HL-60 (cell line): ENCODE measurements at regions not wholly inside any gene's neighbourhood (a gene's known extent, or its start where the extent isn't known, plus 50 kb on each side); places are given as distances from the start of the nearest gene placed in this dataset.

ENCODE experiments used
- DNase-seq, 2 experiments: peaks; one replicate each; pipeline ENCODE4 v3.0.0-alpha.2; 2010 to 2020; ENCODE audit warnings: low read depth in 1 of 2, low spot score in 1 of 2
- H3K27ac ChIP-seq: fragments of 250-450 bp; sonication (Bioruptor Pico); replicated peaks from 2 replicates; pipeline ENCODE4 v1.5.1; 2020; ENCODE audit warnings: mild to moderate bottlenecking, moderate library complexity
- H3K27me3 ChIP-seq: fragments of 250-450 bp; sonication (Bioruptor Pico); 2 replicates; pipeline ENCODE4 v1.5.1; 2021; ENCODE audit warnings: mild to moderate bottlenecking, moderate library complexity; ENCODE audit not compliant: insufficient read depth, poor library complexity, severe bottlenecking
- H3K4me3 ChIP-seq: replicated peaks from 2 replicates; pipeline ENCODE4 v1.5.1; 2011; ENCODE audit warnings: mild to moderate bottlenecking, control low read depth, low read length; ENCODE audit not compliant: insufficient read depth
- GABPA ChIP-seq: IDR thresholded peaks from 2 replicates; pipeline ENCODE4 v1.6.1; 2012; ENCODE audit warnings: low read depth
- POLR2AphosphoS5 ChIP-seq: IDR thresholded peaks from 2 replicates; pipeline ENCODE4 v1.6.1; 2012; ENCODE audit warnings: low read depth
- SPI1 ChIP-seq: IDR thresholded peaks from 2 replicates; pipeline ENCODE4 v1.6.1; 2012; ENCODE audit warnings: low read depth, mild to moderate bottlenecking, borderline replicate concordance
- TF ChIP-seq, protein P1 (sequence below): IDR thresholded peaks from one replicate; pipeline ENCODE4 v1.5.1; 2011; ENCODE audit warnings: low read length, control low read depth, inconsistent platforms; ENCODE audit not compliant: insufficient read depth
- TF ChIP-seq, protein P2 (sequence below): IDR thresholded peaks from 2 replicates; pipeline ENCODE4 v1.6.1; 2012; ENCODE audit warnings: low read depth; ENCODE audit not compliant: insufficient replicate concordance

DNA sequence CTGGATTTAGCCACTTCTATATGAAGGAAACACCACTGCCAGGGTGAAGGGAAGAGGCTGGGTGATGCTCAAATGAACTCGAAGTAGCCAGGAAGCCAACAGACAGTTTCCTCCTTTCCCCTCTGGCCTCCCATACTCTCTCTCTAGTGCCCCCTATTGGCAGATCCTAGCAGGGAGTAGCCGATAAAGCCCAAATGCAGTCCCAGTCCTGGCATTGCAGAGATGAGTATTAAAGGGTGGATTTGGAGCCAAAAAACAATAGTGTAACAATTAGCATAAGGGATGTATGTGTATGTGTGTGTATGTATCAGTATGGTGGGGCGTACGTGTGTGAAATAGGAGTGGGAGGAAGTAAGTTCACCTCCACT, 213.8 kb upstream of the LDB2 start:
- Histone ChIP-seq H3K27me3 (no peaks in the 10 kb centered on the region), H3K4me3 (no peak overlapping the region), H3K27ac (no peak overlapping the region)
- TF ChIP-seq POLR2AphosphoS5 = no peak
- TF ChIP-seq, protein P1, sequence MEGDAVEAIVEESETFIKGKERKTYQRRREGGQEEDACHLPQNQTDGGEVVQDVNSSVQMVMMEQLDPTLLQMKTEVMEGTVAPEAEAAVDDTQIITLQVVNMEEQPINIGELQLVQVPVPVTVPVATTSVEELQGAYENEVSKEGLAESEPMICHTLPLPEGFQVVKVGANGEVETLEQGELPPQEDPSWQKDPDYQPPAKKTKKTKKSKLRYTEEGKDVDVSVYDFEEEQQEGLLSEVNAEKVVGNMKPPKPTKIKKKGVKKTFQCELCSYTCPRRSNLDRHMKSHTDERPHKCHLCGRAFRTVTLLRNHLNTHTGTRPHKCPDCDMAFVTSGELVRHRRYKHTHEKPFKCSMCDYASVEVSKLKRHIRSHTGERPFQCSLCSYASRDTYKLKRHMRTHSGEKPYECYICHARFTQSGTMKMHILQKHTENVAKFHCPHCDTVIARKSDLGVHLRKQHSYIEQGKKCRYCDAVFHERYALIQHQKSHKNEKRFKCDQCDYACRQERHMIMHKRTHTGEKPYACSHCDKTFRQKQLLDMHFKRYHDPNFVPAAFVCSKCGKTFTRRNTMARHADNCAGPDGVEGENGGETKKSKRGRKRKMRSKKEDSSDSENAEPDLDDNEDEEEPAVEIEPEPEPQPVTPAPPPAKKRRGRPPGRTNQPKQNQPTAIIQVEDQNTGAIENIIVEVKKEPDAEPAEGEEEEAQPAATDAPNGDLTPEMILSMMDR = peak; percentile 42
- DNase-seq = no peak

DNA sequence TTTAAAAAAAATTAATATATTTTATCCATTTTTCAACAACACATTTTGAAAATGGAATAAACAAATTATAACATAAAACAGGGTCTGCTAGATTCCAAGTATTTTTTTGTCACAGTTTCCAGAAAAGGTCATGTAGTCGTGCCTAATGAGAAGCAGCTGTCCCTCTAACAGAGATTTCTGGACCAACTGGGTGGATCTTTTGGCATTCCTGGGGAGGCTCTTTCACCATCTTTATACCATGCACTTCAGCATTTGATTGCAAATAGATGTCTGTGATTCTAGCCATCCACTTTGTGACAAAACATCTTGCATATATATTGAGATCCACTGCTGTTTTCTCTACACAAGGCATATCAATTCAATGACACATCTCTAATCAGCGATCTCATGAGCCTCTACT, 210.7 kb upstream of the LDB2 start:
- Histone ChIP-seq H3K27me3 (no peaks in the 10 kb centered on the region), H3K27ac (no peak overlapping the region), H3K4me3 (no peak overlapping the region)
- no peak for DNase-seq
- TF ChIP-seq SPI1 = no peak
- TF ChIP-seq, protein P1 = no peak
- no peak for TF ChIP-seq POLR2AphosphoS5
- TF ChIP-seq, protein P2, sequence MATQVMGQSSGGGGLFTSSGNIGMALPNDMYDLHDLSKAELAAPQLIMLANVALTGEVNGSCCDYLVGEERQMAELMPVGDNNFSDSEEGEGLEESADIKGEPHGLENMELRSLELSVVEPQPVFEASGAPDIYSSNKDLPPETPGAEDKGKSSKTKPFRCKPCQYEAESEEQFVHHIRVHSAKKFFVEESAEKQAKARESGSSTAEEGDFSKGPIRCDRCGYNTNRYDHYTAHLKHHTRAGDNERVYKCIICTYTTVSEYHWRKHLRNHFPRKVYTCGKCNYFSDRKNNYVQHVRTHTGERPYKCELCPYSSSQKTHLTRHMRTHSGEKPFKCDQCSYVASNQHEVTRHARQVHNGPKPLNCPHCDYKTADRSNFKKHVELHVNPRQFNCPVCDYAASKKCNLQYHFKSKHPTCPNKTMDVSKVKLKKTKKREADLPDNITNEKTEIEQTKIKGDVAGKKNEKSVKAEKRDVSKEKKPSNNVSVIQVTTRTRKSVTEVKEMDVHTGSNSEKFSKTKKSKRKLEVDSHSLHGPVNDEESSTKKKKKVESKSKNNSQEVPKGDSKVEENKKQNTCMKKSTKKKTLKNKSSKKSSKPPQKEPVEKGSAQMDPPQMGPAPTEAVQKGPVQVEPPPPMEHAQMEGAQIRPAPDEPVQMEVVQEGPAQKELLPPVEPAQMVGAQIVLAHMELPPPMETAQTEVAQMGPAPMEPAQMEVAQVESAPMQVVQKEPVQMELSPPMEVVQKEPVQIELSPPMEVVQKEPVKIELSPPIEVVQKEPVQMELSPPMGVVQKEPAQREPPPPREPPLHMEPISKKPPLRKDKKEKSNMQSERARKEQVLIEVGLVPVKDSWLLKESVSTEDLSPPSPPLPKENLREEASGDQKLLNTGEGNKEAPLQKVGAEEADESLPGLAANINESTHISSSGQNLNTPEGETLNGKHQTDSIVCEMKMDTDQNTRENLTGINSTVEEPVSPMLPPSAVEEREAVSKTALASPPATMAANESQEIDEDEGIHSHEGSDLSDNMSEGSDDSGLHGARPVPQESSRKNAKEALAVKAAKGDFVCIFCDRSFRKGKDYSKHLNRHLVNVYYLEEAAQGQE = no peak
- no peak for TF ChIP-seq GABPA

DNA sequence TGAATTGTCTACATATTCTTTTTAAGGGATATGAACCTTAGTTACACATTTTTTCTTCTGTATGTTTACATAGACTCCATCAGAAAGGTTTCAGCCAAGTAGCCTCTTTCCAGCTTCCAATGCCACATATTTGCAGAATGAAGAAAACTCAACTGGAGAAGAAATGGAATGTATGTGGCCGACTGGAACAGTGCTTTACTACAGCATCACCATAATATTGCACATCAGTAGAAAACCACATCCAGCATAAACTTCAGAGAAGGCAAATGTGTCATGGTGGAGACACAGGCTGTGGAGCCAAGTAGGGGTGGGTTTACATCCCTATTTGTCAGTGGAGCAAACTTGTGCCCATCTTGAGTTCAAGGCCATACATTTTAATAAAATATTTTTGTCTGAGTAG, 204.8 kb upstream of the LDB2 start:
- Histone ChIP-seq H3K27me3 (no peaks in the 10 kb centered on the region), H3K27ac (no peak overlapping the region), H3K4me3 (no peak overlapping the region)
- DNase-seq = no peak
- TF ChIP-seq, protein P1 = no peak
- TF ChIP-seq SPI1 (no peak), GABPA (no peak), POLR2AphosphoS5 (no peak)
- TF ChIP-seq, protein P2 = no peak

DNA sequence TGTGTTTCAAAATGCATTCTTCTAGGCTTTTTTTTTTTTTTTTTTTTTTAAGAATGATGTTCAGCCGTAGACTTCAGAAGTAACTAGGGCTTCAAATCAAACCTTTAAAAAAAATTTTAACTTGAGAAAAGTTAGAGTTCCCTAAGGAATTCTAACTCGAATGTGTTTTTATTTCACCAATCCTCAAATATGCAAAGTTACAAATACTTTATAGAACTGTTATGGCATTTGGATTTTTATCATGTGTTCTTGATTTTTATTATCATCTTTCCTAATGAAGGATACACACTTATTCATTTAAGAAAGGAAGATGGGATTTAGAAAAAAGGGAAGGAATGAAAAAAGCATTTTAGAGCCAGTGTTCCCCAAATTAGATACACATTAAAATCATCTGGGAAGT, 200.6 kb upstream of the LDB2 start:
- TF ChIP-seq, protein P1 = no peak
- TF ChIP-seq, protein P2 = no peak
- no peak for TF ChIP-seq POLR2AphosphoS5
- no peak for TF ChIP-seq SPI1
- no peak for TF ChIP-seq GABPA
- DNase-seq = no peak
- H3K27ac ChIP-seq = no peak overlapping the region
- H3K27me3 ChIP-seq = no peaks in the 10 kb centered on the region
- no peak overlapping the region for H3K4me3 ChIP-seq
